GM23248 (cell line): ENCODE measurements at regions not wholly inside any gene's neighbourhood (a gene's known extent, or its start where the extent isn't known, plus 50 kb on each side); places are given as distances from the start of the nearest gene placed in this dataset.
"Not testable (repeated sequence)": the region's sequence is repeated elsewhere in the genome, so short reads cannot be mapped to it uniquely, and the experiment has no call there.

ENCODE experiments used
- DNase-seq: peaks from one replicate; pipeline ENCODE4 v3.0.0-alpha.2; 2015
- H2AFZ ChIP-seq: fragments of 200-600 bp; sonication (generic); 2 replicates; pipeline ENCODE4 v1.6.1; 2016; ENCODE audit warnings: antibody characterized with exemption
- H3F3A ChIP-seq: fragments of 200-600 bp; sonication (generic); 2 replicates; pipeline ENCODE4 v1.6.1; 2016; ENCODE audit warnings: mild to moderate bottlenecking, antibody characterized with exemption, mixed run types; ENCODE audit not compliant: insufficient read depth
- H3K27ac ChIP-seq: fragments of 200-600 bp; sonication (generic); 2 replicates; pipeline ENCODE4 v1.5.1; 2016; ENCODE audit warnings: mild to moderate bottlenecking
- H3K27me3 ChIP-seq: fragments of 200-600 bp; sonication (generic); replicated peaks from 2 replicates; pipeline ENCODE4 v1.6.1; 2016; ENCODE audit warnings: mild to moderate bottlenecking; ENCODE audit not compliant: insufficient read depth
- H3K36me3 ChIP-seq: fragments of 200-600 bp; sonication (generic); 2 replicates; pipeline ENCODE4 v1.6.1; 2016; ENCODE audit warnings: low read depth, mild to moderate bottlenecking
- H3K4me1 ChIP-seq: fragments of 200-600 bp; sonication (generic); 2 replicates; pipeline ENCODE4 v1.6.1; 2016; ENCODE audit warnings: mild to moderate bottlenecking; ENCODE audit not compliant: insufficient read depth
- H3K4me2 ChIP-seq: fragments of 200-600 bp; sonication (generic); one replicate; pipeline ENCODE4 v1.6.1; 2016; ENCODE audit warnings: mild to moderate bottlenecking; ENCODE audit not compliant: unreplicated experiment
- H3K4me3 ChIP-seq: fragments of 200-600 bp; sonication (generic); 2 replicates; pipeline ENCODE4 v1.5.1; 2016; ENCODE audit warnings: mild to moderate bottlenecking
- H3K79me2 ChIP-seq: fragments of 200-600 bp; sonication (generic); 2 replicates; pipeline ENCODE4 v1.6.1; 2016; ENCODE audit warnings: mild to moderate bottlenecking; ENCODE audit not compliant: insufficient read depth
- H3K9ac ChIP-seq: fragments of 200-600 bp; sonication (generic); 2 replicates; pipeline ENCODE4 v1.6.1; 2016; ENCODE audit warnings: mild to moderate bottlenecking
- H3K9me2 ChIP-seq: fragments of 200-600 bp; sonication (generic); 2 replicates; pipeline ENCODE4 v1.6.1; 2016; ENCODE audit warnings: mixed run types, mild to moderate bottlenecking, moderate library complexity; ENCODE audit not compliant: insufficient read depth
- H3K9me3 ChIP-seq: fragments of 200-600 bp; sonication (generic); one replicate; pipeline ENCODE4 v1.6.1; 2017; ENCODE audit warnings: low read depth
- H4K20me1 ChIP-seq: fragments of 200-600 bp; sonication (generic); 2 replicates; pipeline ENCODE4 v1.6.0; 2016; ENCODE audit not compliant: insufficient read depth
- EZH2 ChIP-seq: fragments of 200-600 bp; sonication (generic); IDR thresholded peaks from 2 replicates; pipeline ENCODE4 v1.6.1; 2018; ENCODE audit warnings: antibody characterized with exemption, mild to moderate bottlenecking; ENCODE audit not compliant: insufficient read depth, poor library complexity, severe bottlenecking
- EZH2phosphoT487 ChIP-seq: fragments of 200-600 bp; sonication (generic); IDR thresholded peaks from 2 replicates; pipeline ENCODE4 v1.6.1; 2018; ENCODE audit warnings: antibody characterized with exemption, moderate library complexity, mild to moderate bottlenecking, low read depth; ENCODE audit not compliant: insufficient read depth
- WGBS, 2 experiments: methylation state at CpG; one replicate each; pipeline ENCODE4 v1.1.6; 2015 to 2017; ENCODE audit warnings: low lambda C conversion rate in 2 of 2, low coverage in 1 of 2; ENCODE audit errors: missing lambda C conversion rate in 2 of 2; 5-methylcytosine and 5-hydroxymethylcytosine counted together
- in situ Hi-C: fragments of 300-500 bp; cut with MboI; formaldehyde crosslinking; loops from 2 replicates; pipeline ENCODE4 v1.15.0; 2020

GRCh38 chr3:66836363-66837152 is 161.5 kb upstream of the KBTBD8 start:
- DNase-seq, result peak; percentile 23
- WGBS, 2 experiments, result 44 to 50% methylated on average over 5 of the region's 5 CpGs
- in situ Hi-C loops, result no loop called here

DNA sequence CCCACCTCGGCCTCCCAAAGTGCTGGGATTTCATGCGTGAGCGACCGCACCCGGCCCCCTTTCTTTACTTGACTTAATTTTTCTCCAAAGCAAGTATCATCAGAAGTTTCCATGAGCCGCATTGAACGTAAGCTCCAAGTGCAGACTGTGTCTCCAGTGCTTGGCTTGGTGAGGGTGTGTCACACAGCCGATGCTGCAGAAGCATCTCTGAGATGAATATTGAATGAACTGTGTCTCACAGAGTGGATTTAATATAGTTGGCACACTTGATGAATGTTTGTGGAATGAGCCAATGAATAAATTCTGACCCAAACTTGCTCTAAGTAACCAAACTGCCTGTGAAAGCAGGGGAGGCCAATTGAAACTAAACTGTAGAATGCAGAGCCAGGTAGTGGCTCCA is 159.4 kb upstream of the KBTBD8 start:
- DNase-seq, result no peak
- Histone ChIP-seq H3K27me3 (no peaks in the 10 kb centered on the region), H3K27ac (no peak overlapping the region), H3F3A (no peaks in the 10 kb centered on the region), H3K4me1 (no peaks in the 10 kb centered on the region), H3K9me3 (no peaks in the 10 kb centered on the region), H3K36me3 (no peaks in the 10 kb centered on the region), H2AFZ (no peak overlapping the region), H3K4me2 (no peak overlapping the region), H3K79me2 (no peaks in the 10 kb centered on the region), H4K20me1 (no peaks in the 10 kb centered on the region), H3K4me3 (no peak overlapping the region), H3K9me2 (no peaks in the 10 kb centered on the region), H3K9ac (no peak overlapping the region)
- TF ChIP-seq EZH2phosphoT487 (no peak), EZH2 (no peak)
- WGBS, 2 experiments, result 59 to 60% methylated on average over 8 of the region's 8 CpGs
- in situ Hi-C loops, result no loop called here

More at GRCh38 chr3:66836363-66837152, 161.5 kb upstream of the KBTBD8 start:
- Histone ChIP-seq H3F3A (no peaks in the 10 kb centered on the region), H4K20me1 (no peaks in the 10 kb centered on the region), H3K27me3 (no peaks in the 10 kb centered on the region), H3K9me2 (no peaks in the 10 kb centered on the region), H3K9ac (no peak overlapping the region), H3K4me2 (no peak overlapping the region), H3K4me3 (no peak overlapping the region), H3K36me3 (no peaks in the 10 kb centered on the region), H3K79me2 (no peaks in the 10 kb centered on the region), H3K4me1 (no peaks in the 10 kb centered on the region), H3K27ac (no peak overlapping the region), H2AFZ (no peak overlapping the region), H3K9me3 (no peaks in the 10 kb centered on the region)
- TF ChIP-seq EZH2phosphoT487 (no peak), EZH2 (no peak)

GRCh38 chr3:66839508-66839907 is 158.6 kb upstream of the KBTBD8 start:
- H3K79me2 ChIP-seq, result no peaks in the 10 kb centered on the region
- 67 to 72% methylated on average over 6 of the region's 6 CpGs for WGBS, 2 experiments
- no peak overlapping the region for H3K9ac ChIP-seq
- no peak for DNase-seq
- no peaks in the 10 kb centered on the region for H4K20me1 ChIP-seq
- H3F3A ChIP-seq, result no peaks in the 10 kb centered on the region
- no peak overlapping the region for H3K4me3 ChIP-seq
- no peaks in the 10 kb centered on the region for H3K36me3 ChIP-seq
- H3K27ac ChIP-seq, result no peak overlapping the region
- no peak overlapping the region for H3K4me2 ChIP-seq
- H3K27me3 ChIP-seq, result no peaks in the 10 kb centered on the region
- no peaks in the 10 kb centered on the region for H3K9me3 ChIP-seq
- no peaks in the 10 kb centered on the region for H3K9me2 ChIP-seq
- no peaks in the 10 kb centered on the region for H3K4me1 ChIP-seq
- in situ Hi-C loops, result no loop called here
- H2AFZ ChIP-seq, result no peak overlapping the region
- TF ChIP-seq EZH2phosphoT487 (no peak), EZH2 (no peak)

DNA sequence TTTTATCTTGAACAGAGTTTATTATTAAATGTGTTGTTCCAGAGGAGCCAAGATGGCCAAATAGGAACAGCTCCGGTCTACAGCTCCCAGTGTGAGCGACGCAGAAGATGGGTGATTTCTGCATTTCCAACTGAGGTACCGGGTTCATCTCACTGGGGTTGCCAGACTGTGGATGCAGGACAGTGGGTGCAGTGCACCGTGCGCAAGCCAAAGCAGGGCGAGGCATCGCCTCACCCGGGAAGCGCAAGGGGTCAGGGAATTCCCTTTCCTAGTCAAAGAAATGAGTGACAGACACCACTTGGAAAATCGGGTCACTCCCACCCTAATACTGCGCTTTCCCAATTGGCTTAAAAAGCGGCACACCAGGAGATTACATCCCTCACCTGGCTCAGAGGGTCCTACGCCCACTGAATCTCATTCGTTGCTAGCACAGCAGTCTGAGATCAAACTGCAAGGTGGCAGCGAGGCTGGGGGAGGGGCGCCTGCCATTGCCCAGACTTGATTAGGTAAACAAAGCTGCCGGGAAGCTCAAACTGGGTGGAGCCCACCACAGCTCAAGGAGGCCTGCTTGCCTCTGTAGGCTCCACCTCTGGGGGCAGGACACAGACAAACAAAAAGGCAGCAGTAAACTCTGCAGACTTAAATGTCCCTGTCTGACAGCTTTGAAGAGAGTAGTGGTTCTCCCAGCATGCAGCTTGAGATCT is 155.2 kb upstream of the KBTBD8 start:
- H3K27me3 ChIP-seq, DNase-seq, H3K9me3 ChIP-seq, H3K27ac ChIP-seq, H2AFZ ChIP-seq, H3F3A ChIP-seq, H3K4me2 ChIP-seq, H3K79me2 ChIP-seq, in situ Hi-C loops, H3K9ac ChIP-seq, H3K4me1 ChIP-seq, H3K4me3 ChIP-seq, H4K20me1 ChIP-seq, H3K9me2 ChIP-seq, H3K36me3 ChIP-seq: not testable (repeated sequence)
- WGBS, 2 experiments, result 72 to 75% methylated on average over 18 of the region's 18 CpGs
